Type B pancreatic cell (in vitro differentiated cells): ENCODE measurements at regions not wholly inside any gene's neighbourhood (a gene's known extent, or its start where the extent isn't known, plus 50 kb on each side); places are given as distances from the start of the nearest gene placed in this dataset.
"Not testable (repeated sequence)": the region's sequence is repeated elsewhere in the genome, so short reads cannot be mapped to it uniquely, and the experiment has no call there.

Experiments used
- DNase-seq: peaks from one replicate; pipeline ENCODE4 v3.0.0; 2021; ENCODE audit warnings: mixed read lengths; ENCODE audit not compliant: unreplicated experiment; ENCODE audit errors: extremely low spot score
- H3K27ac Mint-ChIP-seq: 2 replicates; pipeline ENCODE4 v1.8.0; 2021; ENCODE audit warnings: mild to moderate bottlenecking, mixed read lengths
- H3K27me3 Mint-ChIP-seq: 2 replicates; pipeline ENCODE4 v1.8.0; 2021; ENCODE audit warnings: mixed read lengths
- H3K36me3 Mint-ChIP-seq: 2 replicates; pipeline ENCODE4 v1.8.0; 2021; ENCODE audit warnings: mixed read lengths
- H3K4me1 Mint-ChIP-seq: one replicate; pipeline ENCODE4 v1.8.0; 2021; ENCODE audit warnings: mixed read lengths; ENCODE audit not compliant: unreplicated experiment
- H3K4me3 Mint-ChIP-seq: 2 replicates; pipeline ENCODE4 v1.8.0; 2021; ENCODE audit warnings: mild to moderate bottlenecking, mixed read lengths
- H3K9me3 Mint-ChIP-seq: 2 replicates; pipeline ENCODE4 v1.8.0; 2021; ENCODE audit warnings: mixed read lengths
- CTCF ChIP-seq: fragments of 200-600 bp; sonication (generic); conservative IDR thresholded peaks from 2 replicates; pipeline ENCODE4 v1.5.0; 2021; ENCODE audit warnings: antibody characterized with exemption, mild to moderate bottlenecking

DNA sequence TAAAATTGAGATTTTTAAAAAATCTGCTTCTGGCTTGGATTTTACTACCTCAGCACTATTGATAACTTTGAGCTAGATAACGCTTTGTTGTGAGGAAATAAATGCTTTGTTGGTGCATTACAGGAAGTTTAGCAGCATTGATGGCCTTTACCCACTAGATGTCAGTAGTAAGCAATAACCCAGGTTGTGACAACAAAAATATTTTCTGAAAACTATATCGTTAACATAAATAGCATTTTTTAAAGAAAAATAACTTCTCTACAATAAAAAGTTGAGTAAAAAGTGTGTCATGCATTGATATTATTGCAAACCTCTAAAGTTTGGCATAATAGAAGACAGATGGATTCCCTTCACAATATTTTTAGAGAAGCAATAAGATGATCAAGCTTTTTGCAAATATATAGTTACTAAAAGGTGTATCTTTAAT, 1246.5 kb downstream of the UQCRFS1 start:
- Mint-ChIP-seq H3K4me3 (no peak overlapping the region), H3K4me1 (no peaks in the 10 kb centered on the region), H3K36me3 (no peaks in the 10 kb centered on the region), H3K27me3 (peaks cover 12% of the 10 kb centered on the region), H3K9me3 (no peaks in the 10 kb centered on the region), H3K27ac (no peak overlapping the region)
- DNase-seq = no peak
- TF ChIP-seq CTCF = peak; percentile 86

DNA sequence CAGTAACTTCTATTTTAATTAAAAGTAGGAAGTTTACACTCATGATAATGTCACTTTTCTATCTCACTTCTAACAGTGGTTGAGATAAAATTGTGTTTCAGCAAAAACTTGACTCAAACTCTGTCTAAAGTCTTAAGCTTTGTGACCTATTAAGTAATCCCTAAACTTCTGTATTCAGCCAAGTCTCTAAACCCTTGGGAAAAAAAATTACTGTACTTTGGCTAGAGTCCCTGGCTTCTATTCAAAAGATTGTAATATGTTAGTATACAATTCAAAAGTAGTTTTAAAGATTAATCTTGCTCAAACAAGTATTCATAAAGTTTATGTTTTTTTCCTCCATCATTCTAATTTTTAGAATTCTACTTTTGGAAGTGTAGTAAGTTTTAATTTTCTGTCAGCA, 1248.8 kb downstream of the UQCRFS1 start:
- Mint-ChIP-seq H3K4me3 (no peak overlapping the region), H3K4me1 (no peaks in the 10 kb centered on the region), H3K27ac (no peak overlapping the region), H3K27me3 (peaks cover 15% of the 10 kb centered on the region), H3K36me3 (no peaks in the 10 kb centered on the region), H3K9me3 (no peaks in the 10 kb centered on the region)
- DNase-seq = no peak
- TF ChIP-seq CTCF = no peak

DNA sequence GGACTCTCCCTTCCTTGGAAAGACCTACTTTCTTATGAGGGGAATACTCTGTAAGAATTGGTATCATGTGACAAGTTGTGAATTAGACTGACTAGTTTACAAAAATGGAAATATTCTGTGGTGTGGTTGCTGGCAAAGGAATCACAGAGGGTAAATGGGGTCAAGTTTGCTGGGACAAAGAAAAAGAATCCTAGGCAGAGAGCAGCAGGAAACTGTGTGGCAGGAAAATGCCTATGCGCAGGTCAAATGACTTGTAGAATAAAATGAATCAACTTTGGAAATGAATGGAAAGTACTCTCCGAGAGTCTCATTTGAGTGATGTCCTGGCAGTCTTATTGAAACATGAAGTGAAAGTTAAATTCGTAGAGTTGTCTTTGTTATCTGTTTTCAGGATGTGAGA, 1250.7 kb downstream of the UQCRFS1 start:
- no peaks in the 10 kb centered on the region for H3K9me3 Mint-ChIP-seq
- no peaks in the 10 kb centered on the region for H3K4me1 Mint-ChIP-seq
- H3K36me3 Mint-ChIP-seq = no peaks in the 10 kb centered on the region
- no peak for TF ChIP-seq CTCF
- H3K4me3 Mint-ChIP-seq = no peak overlapping the region
- H3K27ac Mint-ChIP-seq = no peak overlapping the region
- H3K27me3 Mint-ChIP-seq = peaks cover 15% of the 10 kb centered on the region
- DNase-seq = no peak

GRCh38 chr19:27955485-27956480, 1257.2 kb downstream of the UQCRFS1 start:
- no peak overlapping the region for H3K4me3 Mint-ChIP-seq
- H3K36me3 Mint-ChIP-seq = no peaks in the 10 kb centered on the region
- H3K9me3 Mint-ChIP-seq = no peaks in the 10 kb centered on the region

DNA sequence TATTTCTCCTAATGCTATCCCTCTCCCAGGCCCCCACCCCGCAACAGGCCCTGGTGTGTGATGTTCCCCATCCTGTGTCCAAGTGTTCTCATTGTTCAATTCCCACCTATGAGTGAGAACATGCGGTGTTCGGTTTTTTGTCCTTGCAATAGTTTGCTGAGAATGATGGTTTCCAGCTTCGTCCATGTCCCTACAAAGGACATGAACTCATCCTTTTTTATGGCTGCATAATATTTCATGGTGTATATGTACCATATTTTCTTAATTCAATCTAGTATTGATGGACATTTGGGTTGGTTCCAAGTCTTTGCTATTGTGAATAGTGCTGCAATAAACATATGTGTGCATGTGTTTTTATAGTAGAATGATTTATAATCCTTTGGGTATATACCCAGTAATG, 1270.3 kb downstream of the UQCRFS1 start:
- H3K27ac Mint-ChIP-seq, H3K4me3 Mint-ChIP-seq, H3K4me1 Mint-ChIP-seq, H3K36me3 Mint-ChIP-seq, H3K27me3 Mint-ChIP-seq, H3K9me3 Mint-ChIP-seq, DNase-seq: not testable (repeated sequence)

More at GRCh38 chr19:27955485-27956480, 1257.2 kb downstream of the UQCRFS1 start:
- H3K4me1 Mint-ChIP-seq = no peaks in the 10 kb centered on the region
- H3K27ac Mint-ChIP-seq = no peak overlapping the region
- no peak for DNase-seq
- no peak for TF ChIP-seq CTCF
- peaks cover 3% of the 10 kb centered on the region for H3K27me3 Mint-ChIP-seq

- Mint-ChIP-seq H3K9me3 (no peaks in the 10 kb centered on the region), H3K36me3 (no peaks in the 10 kb centered on the region), H3K27ac (no peak overlapping the region), H3K4me1 (no peaks in the 10 kb centered on the region), H3K4me3 (no peak overlapping the region), H3K27me3 (no peaks in the 10 kb centered on the region)
- no peak for DNase-seq
- no peak for TF ChIP-seq CTCF
These were observed 1276.8 kb downstream of the UQCRFS1 start for GRCh38 chr19:27936139-27936538.
